Breast epithelium (tissue), 4 donors: ENCODE measurements at regions not wholly inside any gene's neighbourhood (a gene's known extent, or its start where the extent isn't known, plus 50 kb on each side); places are given as distances from the start of the nearest gene placed in this dataset.

Experiments used
- DNase-seq, 2 donors: peaks; one replicate each; pipeline ENCODE4 v3.0.0-alpha.2; 2019; ENCODE audit warnings: low spot score in 2 of 2
- H3K27ac ChIP-seq, 2 donors: fragments of 200-600 bp; sonication (generic) in 1 of 2; one replicate each; pipeline ENCODE4 v1.5.1; 2016 to 2019; ENCODE audit warnings: mild to moderate bottlenecking in 1 of 2
- H3K27me3 ChIP-seq, 2 donors: fragments of 200-600 bp; sonication (generic) in 1 of 2; one replicate each; pipeline versions ENCODE4 v1.5.1 to v1.6.0; 2017 to 2019; ENCODE audit warnings: control low read depth in 1 of 2, mild to moderate bottlenecking in 1 of 2
- H3K36me3 ChIP-seq: fragments of 200-600 bp; one replicate; pipeline ENCODE4 v1.5.1; 2019
- H3K4me1 ChIP-seq, 2 donors: fragments of 200-600 bp; sonication (generic); one replicate each; pipeline ENCODE4 v1.5.1; 2016 to 2019; ENCODE audit warnings: control low read depth in 1 of 2
- H3K4me3 ChIP-seq, 3 donors: fragments of 200-600 bp; sonication (generic); 1 replicate in 2 of 3; 2 replicates in 1 of 3; pipeline ENCODE4 v1.5.1; 2016 to 2019; ENCODE audit warnings: mild to moderate bottlenecking in 3 of 3, moderate library complexity in 2 of 3
- H3K9me3 ChIP-seq, 2 donors: fragments of 200-600 bp; sonication (generic) in 1 of 2; one replicate each; pipeline ENCODE4 v1.5.1; 2016 to 2019; ENCODE audit warnings: control low read depth in 1 of 2
- CTCF ChIP-seq, 3 donors: fragments of 450-650 bp; IDR thresholded peaks; one replicate each; pipeline ENCODE4 v1.5.1; 2016 to 2017; ENCODE audit warnings: antibody characterized with exemption in 3 of 3, mild to moderate bottlenecking in 3 of 3, moderate library complexity in 3 of 3
- POLR2A ChIP-seq: fragments of 450-650 bp; IDR thresholded peaks from one replicate; pipeline ENCODE4 v1.6.1; 2016; ENCODE audit warnings: antibody characterized with exemption, mild to moderate bottlenecking, moderate library complexity
- POLR2AphosphoS5 ChIP-seq, 3 donors: sonication (generic); formaldehyde crosslinking; IDR thresholded peaks; one replicate each; pipeline ENCODE4 v1.6.1; 2017; ENCODE audit warnings: antibody characterized with exemption in 3 of 3
- intact Hi-C: fragments of 100-400 bp; cut with DNase I; formaldehyde crosslinking; loops from one replicate; pipeline ENCODE4 v1.15.1; 2023; ENCODE audit warnings: low total_unique reads

DNA sequence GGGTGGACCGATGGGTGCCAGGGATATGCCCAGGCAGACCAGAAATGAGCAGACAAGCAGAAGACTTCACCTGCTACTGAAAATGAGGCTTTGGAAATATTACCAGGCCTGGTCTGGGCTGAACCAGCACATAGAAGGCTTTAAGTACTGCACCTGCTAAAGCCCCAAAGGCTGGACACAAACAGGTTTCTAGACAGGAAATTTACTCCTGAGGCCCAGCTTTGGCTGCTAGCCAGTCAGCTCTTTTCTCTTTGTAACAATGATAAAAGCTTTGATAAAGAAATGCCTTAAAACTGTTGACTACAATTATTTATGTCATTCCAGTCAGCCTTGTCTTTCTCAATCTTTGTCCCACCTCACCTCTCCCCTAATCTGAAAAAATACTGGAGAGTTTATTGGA is 228.9 kb upstream of the EGLN3 start:
- Histone ChIP-seq H3K4me1 (no peaks in the 10 kb centered on the region), H3K36me3 (no peaks in the 10 kb centered on the region), H3K27me3 (no peaks in the 10 kb centered on the region), H3K4me3 (no peak overlapping the region), H3K27ac (peak overlapping the region; percentile 35 to 41), H3K9me3 (no peaks in the 10 kb centered on the region)
- intact Hi-C loops: no loop called here
- DNase-seq: no peak
- TF ChIP-seq POLR2A: no peak
- TF ChIP-seq POLR2AphosphoS5 (IDR thresholded peaks at IDR 0.05): no peak
- TF ChIP-seq CTCF (IDR thresholded peaks at IDR 0.05): no peak

GRCh38 chr14:34177466-34177865 is 226.6 kb upstream of the EGLN3 start:
- Histone ChIP-seq H3K4me1 (no peaks in the 10 kb centered on the region), H3K27me3 (no peaks in the 10 kb centered on the region), H3K9me3 (no peaks in the 10 kb centered on the region), H3K36me3 (no peaks in the 10 kb centered on the region), H3K27ac (no peak overlapping the region), H3K4me3 (no peak overlapping the region)
- no peak for TF ChIP-seq CTCF (IDR thresholded peaks at IDR 0.05)
- intact Hi-C loops: no loop called here
- DNase-seq: no peak

- no peak for DNase-seq
- intact Hi-C loops: no loop called here
- no peak for TF ChIP-seq POLR2AphosphoS5 (IDR thresholded peaks at IDR 0.05)
- no peak for TF ChIP-seq POLR2A
- no peak for TF ChIP-seq CTCF (IDR thresholded peaks at IDR 0.05)
- H3K36me3 ChIP-seq: no peaks in the 10 kb centered on the region
- H3K9me3 ChIP-seq: no peaks in the 10 kb centered on the region
- no peaks in the 10 kb centered on the region for H3K27me3 ChIP-seq
- no peak overlapping the region for H3K27ac ChIP-seq
- H3K4me1 ChIP-seq: no peaks in the 10 kb centered on the region
- no peak overlapping the region for H3K4me3 ChIP-seq
Measured at GRCh38 chr14:34175574-34175973, 224.7 kb upstream of the EGLN3 start.

- H3K27ac ChIP-seq: no peak overlapping the region
- intact Hi-C loops: no loop called here
- H3K27me3 ChIP-seq: no peaks in the 10 kb centered on the region
- no peaks in the 10 kb centered on the region for H3K4me1 ChIP-seq
- no peaks in the 10 kb centered on the region for H3K9me3 ChIP-seq
- no peak overlapping the region for H3K4me3 ChIP-seq
- DNase-seq: no peak
- H3K36me3 ChIP-seq: no peaks in the 10 kb centered on the region
- TF ChIP-seq POLR2AphosphoS5 (IDR thresholded peaks at IDR 0.05) (no peak), POLR2A (no peak)
Measured at GRCh38 chr14:34174973-34175372, 224.1 kb upstream of the EGLN3 start.

DNA sequence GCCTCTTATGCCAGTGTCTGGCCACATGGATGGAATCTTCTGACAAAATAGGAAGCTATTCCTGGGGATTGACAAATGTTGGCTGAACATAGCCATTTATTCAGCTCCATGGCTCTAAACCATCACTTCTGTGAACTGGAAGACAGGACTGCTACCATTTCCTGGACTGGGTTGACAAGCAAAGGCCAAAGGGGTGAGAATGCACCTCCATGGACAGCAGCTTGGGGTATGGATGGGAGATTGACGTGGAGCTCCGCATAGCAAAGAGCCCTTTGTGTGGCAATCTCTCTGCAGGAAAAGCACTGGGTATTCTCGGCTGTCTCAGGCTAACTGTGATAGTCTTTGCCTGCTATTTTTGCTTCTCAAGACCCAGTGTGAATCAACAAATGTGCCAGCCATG is 223.0 kb upstream of the EGLN3 start:
- TF ChIP-seq POLR2AphosphoS5 (IDR thresholded peaks at IDR 0.05) (no peak), CTCF (IDR thresholded peaks at IDR 0.05) (no peak), POLR2A (no peak)
- Histone ChIP-seq H3K9me3 (no peaks in the 10 kb centered on the region), H3K4me1 (no peaks in the 10 kb centered on the region), H3K27me3 (no peaks in the 10 kb centered on the region), H3K27ac (no peak overlapping the region), H3K4me3 (no peak overlapping the region), H3K36me3 (no peaks in the 10 kb centered on the region)
- no peak for DNase-seq
- intact Hi-C loops: no loop called here
